ENCODE measurements at regions not wholly inside any gene's neighbourhood (a gene's known extent, or its start where the extent isn't known, plus 50 kb on each side); places are given as distances from the start of the nearest gene placed in this dataset.

GRCh38 chr2:136572335-136572734 lies 193.0 kb upstream of the THSD7B start:
- no peak for DNase-seq (ENCODE audit: low read depth in 2 of 3, low spot score in 2 of 3)

DNA sequence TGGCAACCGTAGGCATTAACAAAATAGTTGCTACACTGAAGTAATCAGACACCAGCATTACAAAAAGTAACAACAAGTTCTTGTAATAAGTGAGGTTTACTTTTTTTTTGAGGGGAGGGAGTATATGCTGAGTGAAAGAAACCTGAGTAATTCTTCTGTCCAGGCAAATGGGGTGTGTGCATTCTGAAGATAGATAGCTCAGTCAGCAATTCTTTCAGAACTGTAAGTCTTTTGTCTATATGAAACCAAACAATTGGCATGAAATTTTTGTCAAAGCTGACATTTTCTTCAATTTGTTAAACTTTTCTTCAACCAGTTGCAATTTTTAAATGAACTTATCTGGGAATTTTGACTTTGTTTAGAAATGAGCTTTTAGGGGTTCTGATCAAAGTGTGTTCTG lies 208.1 kb upstream of the THSD7B start:
- DNase-seq (ENCODE audit: low read depth in 2 of 3, low spot score in 2 of 3): no peak

DNA sequence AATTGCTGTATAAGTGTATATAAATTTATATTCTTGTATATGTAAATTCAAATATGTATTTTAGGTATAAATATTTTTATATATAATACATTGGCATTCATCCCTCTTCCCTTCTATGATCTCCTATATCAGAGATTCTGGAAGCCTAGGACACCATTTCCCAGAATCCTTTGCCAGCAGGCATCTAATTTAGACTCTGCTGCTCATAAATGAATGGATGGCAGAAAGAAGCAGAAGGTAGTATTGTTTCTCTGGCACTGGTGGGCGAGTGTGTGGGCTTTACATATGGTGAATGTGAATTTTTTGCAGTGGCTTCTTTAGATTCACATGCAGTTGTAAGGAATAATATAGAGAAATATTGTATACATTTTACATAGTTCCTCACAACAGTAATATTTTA lies 215.2 kb upstream of the THSD7B start:
- DNase-seq (ENCODE audit: low read depth in 2 of 3, low spot score in 2 of 3): no peak

- no peak for DNase-seq (ENCODE audit: low read depth in 2 of 3, low spot score in 2 of 3)
Observed at GRCh38 chr2:136539355-136539754, 226.0 kb upstream of the THSD7B start.

DNA sequence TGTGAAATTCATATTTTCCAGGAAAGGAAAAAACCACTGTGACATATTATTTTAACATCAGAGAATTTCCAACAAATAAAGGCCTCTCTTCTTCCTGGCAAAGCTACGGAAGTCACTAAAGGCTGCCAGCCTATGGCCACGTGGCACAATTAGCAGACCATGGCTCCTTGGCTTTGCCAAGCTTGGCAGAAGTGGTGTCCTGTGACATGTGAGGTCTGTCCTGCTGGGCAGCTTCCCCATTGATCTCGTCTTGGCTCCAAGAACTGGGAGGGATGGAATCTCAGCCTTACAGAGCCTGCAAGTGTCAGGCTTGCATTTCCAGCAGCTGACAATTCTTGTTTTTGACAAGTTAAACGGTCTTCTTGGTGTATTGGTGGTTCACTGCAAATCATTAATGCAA lies 226.9 kb upstream of the THSD7B start:
- DNase-seq (ENCODE audit: low read depth in 2 of 3, low spot score in 2 of 3): no peak

GRCh38 chr2:136534811-136535210 lies 230.5 kb upstream of the THSD7B start:
- DNase-seq (ENCODE audit: low read depth in 2 of 3, low spot score in 2 of 3): no peak

DNA sequence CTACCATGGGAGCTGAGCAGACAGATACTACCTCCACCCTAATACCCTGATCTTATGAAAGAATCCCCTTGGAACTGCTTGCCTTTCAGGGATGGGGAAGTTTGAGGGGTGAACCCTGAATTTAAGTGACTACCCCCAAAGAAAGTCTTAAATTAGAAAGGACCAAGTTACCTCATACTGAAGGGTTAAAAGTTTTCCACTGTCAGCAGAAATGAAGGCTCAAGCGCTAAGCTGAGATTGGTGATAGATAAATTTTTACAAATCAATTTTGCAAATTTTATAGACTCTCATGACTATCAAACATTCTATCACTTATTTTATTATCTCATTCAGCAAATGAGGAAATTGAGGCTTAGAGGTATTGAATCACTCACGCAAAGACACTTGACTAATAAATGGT lies 233.2 kb upstream of the THSD7B start:
- DNase-seq (ENCODE audit: low read depth in 2 of 3, low spot score in 2 of 3): no peak

- no peak for DNase-seq (ENCODE audit: low read depth in 2 of 3, low spot score in 2 of 3)
Observed at GRCh38 chr2:136531731-136532130, 233.6 kb upstream of the THSD7B start.

DNA sequence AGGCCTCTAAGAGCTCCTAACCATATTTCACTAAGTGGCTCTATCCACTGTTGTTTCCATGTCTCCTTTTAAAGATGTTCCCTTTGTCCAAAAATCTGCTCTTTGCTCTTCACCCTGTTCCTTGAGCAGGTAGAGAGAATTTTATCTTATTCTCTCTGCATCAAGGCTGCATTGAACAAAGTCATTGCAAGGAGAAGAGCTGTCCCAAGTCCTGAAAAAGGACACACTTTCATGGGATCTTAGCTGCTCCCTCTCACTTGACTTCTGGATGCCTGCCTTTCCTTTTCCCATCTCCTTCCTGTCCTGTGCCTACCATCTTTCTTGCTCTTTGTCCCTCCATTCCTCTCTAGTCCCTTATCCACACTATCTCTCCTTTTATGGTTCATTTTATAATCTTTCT lies 235.2 kb upstream of the THSD7B start:
- DNase-seq (ENCODE audit: low read depth in 2 of 3, low spot score in 2 of 3): no peak

DNA sequence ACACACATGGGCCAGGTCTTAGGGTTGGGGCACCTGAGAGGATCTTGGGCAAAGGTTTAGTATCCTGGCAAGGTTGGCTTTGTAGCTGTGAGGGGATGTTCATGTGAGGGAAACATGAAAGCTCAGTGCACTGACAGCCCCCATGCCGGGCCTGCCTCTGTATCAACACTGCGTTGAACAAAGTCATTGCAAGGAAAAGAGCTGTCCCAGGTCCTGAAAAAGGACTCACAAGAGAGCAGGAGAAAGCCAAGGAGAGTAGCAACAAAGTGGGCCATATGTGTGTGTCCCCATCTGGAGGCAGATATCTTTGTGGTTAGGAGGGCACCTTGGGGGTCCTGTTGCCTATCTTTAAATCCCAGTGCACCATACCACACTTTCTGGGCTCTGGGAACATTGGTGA lies 237.8 kb upstream of the THSD7B start:
- no peak for DNase-seq (ENCODE audit: low read depth in 2 of 3, low spot score in 2 of 3)

DNA sequence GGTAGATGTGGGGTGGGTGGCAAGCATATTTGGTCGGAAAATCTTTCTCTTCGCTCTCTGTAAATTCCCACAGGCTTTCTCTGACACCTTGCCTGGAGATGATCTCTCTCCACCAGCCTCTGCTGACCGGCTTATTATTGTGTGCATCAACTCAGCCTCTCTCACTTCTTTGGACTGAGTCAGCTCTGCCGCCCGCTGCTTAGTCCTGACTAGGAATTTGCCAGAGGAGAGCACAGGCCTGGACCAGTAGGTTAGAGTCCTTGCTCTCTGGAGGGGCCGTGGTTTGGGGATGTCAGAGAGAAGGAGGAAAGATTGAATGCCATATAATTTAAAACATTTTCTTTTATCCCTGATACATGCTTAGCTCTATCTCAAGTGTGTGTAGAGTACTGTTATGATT lies 242.6 kb upstream of the THSD7B start:
- no peak for DNase-seq (ENCODE audit: low read depth in 2 of 3, low spot score in 2 of 3)

GRCh38 chr2:136517716-136518115 lies 247.6 kb upstream of the THSD7B start:
- DNase-seq (ENCODE audit: low read depth in 2 of 3, low spot score in 2 of 3): no peak

DNA sequence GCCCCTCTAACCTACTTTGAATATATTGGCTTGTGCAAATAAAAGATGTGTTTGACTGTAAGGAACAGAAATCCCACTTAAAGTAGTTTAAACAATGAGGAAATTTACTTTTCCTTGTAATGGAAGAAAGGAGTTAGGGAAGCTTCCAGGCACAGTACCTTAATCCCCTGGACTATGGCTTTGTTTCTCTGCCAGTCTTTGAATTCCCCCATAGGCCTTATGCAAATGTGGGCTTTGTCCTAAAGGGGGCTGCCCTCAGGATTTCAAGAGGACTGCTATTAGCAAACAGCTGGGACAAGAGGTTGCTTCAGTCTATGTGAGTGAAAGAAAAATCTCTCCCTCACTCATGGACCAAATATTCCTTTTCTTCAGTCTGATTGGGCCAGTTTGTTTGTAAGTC lies 255.1 kb upstream of the THSD7B start:
- DNase-seq (ENCODE audit: low read depth in 2 of 3, low spot score in 2 of 3): no peak

GRCh38 chr2:136505462-136505861 lies 259.9 kb upstream of the THSD7B start:
- no peak for DNase-seq (ENCODE audit: low read depth in 2 of 3, low spot score in 2 of 3)

DNA sequence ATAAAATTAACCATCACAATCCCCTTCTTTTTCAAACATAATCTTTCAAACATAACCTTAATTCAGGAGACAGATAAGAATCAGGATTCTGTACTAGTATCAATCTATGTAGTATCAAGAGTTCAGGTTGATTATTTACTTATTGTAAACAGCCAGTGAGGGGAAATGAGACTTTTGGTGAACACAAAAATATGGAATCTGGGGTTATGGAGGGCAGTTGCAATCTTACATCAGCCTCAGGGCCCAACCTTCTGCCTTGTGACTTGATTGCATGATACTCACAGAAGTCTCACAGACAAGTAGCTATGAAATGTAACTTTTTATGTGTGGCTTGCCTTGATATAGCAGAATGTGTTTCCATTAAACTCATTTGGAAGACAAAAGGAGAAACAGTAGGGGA lies 262.7 kb upstream of the THSD7B start:
- no peak for DNase-seq (ENCODE audit: low read depth in 2 of 3, low spot score in 2 of 3)

GRCh38 chr2:136497709-136498108 lies 267.6 kb upstream of the THSD7B start:
- DNase-seq (ENCODE audit: low read depth in 2 of 3, low spot score in 2 of 3): no peak

DNA sequence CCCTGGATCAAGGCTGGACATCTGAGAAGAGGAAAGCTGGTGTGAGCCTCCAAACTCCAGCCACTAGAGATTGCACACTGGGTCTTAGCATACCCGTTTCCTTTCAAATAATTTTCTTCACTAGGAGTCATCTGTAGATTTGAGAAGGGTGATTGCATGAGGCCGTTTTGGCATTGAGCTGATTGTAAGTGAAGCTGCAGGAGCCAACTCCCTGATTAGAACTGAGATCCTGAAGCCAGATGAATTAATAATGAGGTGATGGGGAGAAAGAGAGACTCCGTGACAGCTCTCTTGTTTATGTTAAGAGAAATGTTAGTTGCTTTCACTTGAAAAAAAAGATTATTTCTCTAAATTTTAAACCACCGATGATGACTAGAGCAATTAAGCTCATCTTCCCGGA lies 268.4 kb upstream of the THSD7B start:
- no peak for DNase-seq (ENCODE audit: low read depth in 2 of 3, low spot score in 2 of 3)

GRCh38 chr2:136495636-136496035 lies 269.7 kb upstream of the THSD7B start:
- DNase-seq (ENCODE audit: low read depth in 2 of 3, low spot score in 2 of 3): no peak

DNA sequence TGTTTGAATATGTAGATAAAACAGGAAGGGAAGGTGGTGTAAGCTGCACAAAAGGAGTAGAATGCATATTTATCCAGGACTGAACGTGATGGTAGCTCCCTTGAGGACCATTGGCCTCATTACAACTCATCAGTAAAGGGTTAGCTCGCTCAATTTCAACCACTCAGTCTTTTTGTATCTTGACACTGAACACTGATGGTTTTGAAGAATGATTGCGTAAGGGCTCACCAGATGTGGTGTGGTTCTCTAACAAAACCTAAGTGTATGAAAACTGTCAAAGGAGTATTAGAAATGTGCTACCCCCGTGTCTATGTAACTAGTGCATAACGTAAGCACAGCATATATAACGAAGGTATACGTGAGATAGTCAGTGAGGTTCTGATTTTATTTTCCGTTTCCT lies 272.4 kb upstream of the THSD7B start:
- no peak for DNase-seq (ENCODE audit: low read depth in 2 of 3, low spot score in 2 of 3)

DNA sequence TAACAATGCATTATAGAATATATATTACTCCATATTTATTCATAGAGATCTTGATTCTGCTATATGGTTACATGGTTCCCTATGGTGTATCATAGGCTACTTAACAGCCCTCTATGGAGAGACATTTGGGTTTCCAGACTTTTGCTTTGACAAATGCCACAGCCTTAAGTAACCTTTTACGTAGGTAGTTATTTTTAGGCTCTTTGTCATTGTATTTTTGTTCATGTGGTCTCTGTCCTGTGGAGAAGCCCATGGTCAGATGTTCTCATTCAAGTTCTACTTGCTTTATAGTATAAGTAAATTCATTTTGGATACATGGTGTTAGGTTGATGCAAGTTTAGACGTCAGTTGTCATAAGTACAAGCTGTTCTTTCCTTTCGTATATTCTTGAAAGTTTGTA lies 275.2 kb upstream of the THSD7B start:
- no peak for DNase-seq (ENCODE audit: low read depth in 2 of 3, low spot score in 2 of 3)

- no peak for DNase-seq (ENCODE audit: low read depth in 2 of 3, low spot score in 2 of 3)
Observed at GRCh38 chr2:136487421-136487820, 277.9 kb upstream of the THSD7B start.

DNA sequence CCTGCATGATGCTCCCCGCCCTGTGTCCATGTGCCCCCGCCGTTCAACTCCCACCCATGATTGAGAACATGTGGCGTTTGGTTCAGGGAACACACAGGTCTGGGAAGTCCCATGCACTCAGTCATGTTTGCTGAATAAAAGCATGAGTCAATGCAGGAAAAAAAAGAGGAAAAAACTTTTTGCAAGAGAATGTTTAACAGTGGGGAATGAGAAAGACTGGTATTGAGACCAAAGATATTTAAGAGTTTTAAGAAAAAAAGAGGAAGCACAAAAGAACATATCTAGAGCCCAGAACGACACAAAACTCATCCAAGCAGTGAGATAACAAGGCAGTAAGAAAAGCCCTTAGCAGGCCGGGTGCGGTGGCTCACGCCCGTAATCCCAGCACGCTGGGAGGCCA lies 279.2 kb upstream of the THSD7B start:
- no peak for DNase-seq (ENCODE audit: low read depth in 2 of 3, low spot score in 2 of 3)

- no peak for DNase-seq (ENCODE audit: low read depth in 2 of 3, low spot score in 2 of 3)
Observed at GRCh38 chr2:136482966-136483365, 282.4 kb upstream of the THSD7B start.

DNA sequence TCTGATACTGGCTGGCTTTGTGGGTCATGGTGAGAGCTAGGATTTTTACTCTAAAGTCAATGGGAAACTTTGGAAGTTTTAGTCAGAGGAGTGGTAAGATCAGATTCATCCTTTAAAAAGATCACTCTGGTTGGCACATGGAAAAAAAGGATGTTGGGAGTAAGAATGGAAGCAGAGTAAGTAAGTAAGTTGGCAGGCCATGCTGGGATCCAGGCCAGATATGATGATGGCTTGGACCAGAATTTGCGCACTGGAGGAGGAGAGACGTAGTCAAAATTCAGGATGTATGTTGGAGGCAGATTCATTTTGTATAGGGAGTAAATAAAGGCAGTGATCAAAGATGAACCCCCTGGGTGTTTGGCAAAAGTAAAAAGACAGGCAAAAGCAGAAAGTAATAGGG lies 283.3 kb upstream of the THSD7B start:
- DNase-seq (ENCODE audit: low read depth in 2 of 3, low spot score in 2 of 3): no peak
